Liver (tissue), 8 donors: ENCODE measurements at regions not wholly inside any gene's neighbourhood (a gene's known extent, or its start where the extent isn't known, plus 50 kb on each side); places are given as distances from the start of the nearest gene placed in this dataset.

ENCODE experiments used
- DNase-seq: peaks from one replicate; pipeline ENCODE4 v3.0.0-alpha.2; 2017; ENCODE audit warnings: low spot score
- H3K27ac ChIP-seq, 2 donors: one replicate each; pipeline ENCODE4 v1.7.0; 2013; ENCODE audit warnings: inconsistent platforms in 2 of 2, low read length in 2 of 2, control low read depth in 1 of 2, low read depth in 1 of 2, mild to moderate bottlenecking in 1 of 2
- H3K27me3 ChIP-seq, 4 donors: one replicate each; pipeline versions ENCODE4 v1.6.1 to v1.7.0; 2013; ENCODE audit warnings: low read length in 3 of 4, inconsistent platforms in 1 of 4, mild to moderate bottlenecking in 1 of 4, moderate library complexity in 1 of 4; ENCODE audit not compliant: control insufficient read depth in 4 of 4, insufficient read depth in 4 of 4
- H3K36me3 ChIP-seq, 4 donors: one replicate each; pipeline versions ENCODE4 v1.6.1 to v1.7.0; 2013; ENCODE audit warnings: low read length in 3 of 4, mild to moderate bottlenecking in 3 of 4, low read depth in 1 of 4, moderate library complexity in 1 of 4; ENCODE audit not compliant: control insufficient read depth in 4 of 4, insufficient read depth in 3 of 4
- H3K4me1 ChIP-seq, 4 donors: one replicate each; pipeline versions ENCODE4 v1.6.1 to v1.7.0; 2013; ENCODE audit warnings: low read length in 3 of 4, mild to moderate bottlenecking in 3 of 4, moderate library complexity in 1 of 4; ENCODE audit not compliant: control insufficient read depth in 4 of 4, insufficient read depth in 4 of 4
- H3K4me3 ChIP-seq, 3 donors: one replicate each; pipeline versions ENCODE4 v1.6.1 to v1.7.0; 2013; ENCODE audit warnings: low read length in 3 of 3, control low read depth in 1 of 3, low read depth in 1 of 3, mild to moderate bottlenecking in 1 of 3
- H3K9ac ChIP-seq, 2 donors: one replicate each; pipeline ENCODE4 v1.7.0; 2013; ENCODE audit warnings: low read length in 2 of 2, mild to moderate bottlenecking in 2 of 2, moderate library complexity in 2 of 2, control low read depth in 1 of 2, low read depth in 1 of 2
- H3K9me3 ChIP-seq, 4 donors: one replicate each; pipeline versions ENCODE4 v1.6.1 to v1.7.0; 2013; ENCODE audit warnings: low read length in 3 of 4; ENCODE audit not compliant: control insufficient read depth in 4 of 4
- CTCF ChIP-seq: fragments of 150-350 bp; IDR thresholded peaks from 2 replicates; pipeline ENCODE4 v1.5.1; 2017; ENCODE audit warnings: improper control_type of control experiment, low read depth, low read length; ENCODE audit not compliant: missing input control
- FOXA2 ChIP-seq: IDR thresholded peaks from 2 replicates; pipeline ENCODE4 v1.6.1; 2016; ENCODE audit warnings: antibody characterized with exemption
- GABPA ChIP-seq, 2 donors: IDR thresholded peaks in 1 of 2; conservative IDR thresholded peaks in 1 of 2; 2 replicates each; pipeline ENCODE4 v1.6.1; 2016; ENCODE audit warnings: antibody characterized with exemption in 2 of 2, mild to moderate bottlenecking in 1 of 2, moderate library complexity in 1 of 2
- HNF4G ChIP-seq: IDR thresholded peaks from 2 replicates; pipeline ENCODE4 v1.6.1; 2016; ENCODE audit warnings: antibody characterized with exemption
- MAX ChIP-seq: IDR thresholded peaks from 2 replicates; pipeline ENCODE4 v1.6.1; 2016; ENCODE audit warnings: antibody characterized with exemption
- REST ChIP-seq: IDR thresholded peaks from 2 replicates; pipeline ENCODE4 v1.6.1; 2016; ENCODE audit warnings: antibody characterized with exemption, mild to moderate bottlenecking
- YY1 ChIP-seq: IDR thresholded peaks from 2 replicates; pipeline ENCODE4 v1.6.1; 2016; ENCODE audit warnings: antibody characterized with exemption, mild to moderate bottlenecking
- ZBTB33 ChIP-seq: IDR thresholded peaks from 2 replicates; pipeline ENCODE4 v1.6.1; 2016; ENCODE audit warnings: antibody characterized with exemption
- WGBS: extraction: QIAGEN DNeasy Blood & Tissue Kit; methylation state at CpG from one replicate; pipeline ENCODE4 v1.1.7; 2013; 5-methylcytosine and 5-hydroxymethylcytosine counted together
- donor health status: healthy.
- donor health status: healthy.
- donor health status: healthy.
- donor health status: healthy.
- donor health status: healthy.

- TF ChIP-seq CTCF, result no peak
- no peak for TF ChIP-seq REST
- TF ChIP-seq ZBTB33, result no peak
- TF ChIP-seq YY1, result no peak
- TF ChIP-seq GABPA (IDR thresholded peaks at IDR 0.05 in 1 of 2, conservative IDR thresholded peaks at IDR 0.05 in 1 of 2), result no peak
- TF ChIP-seq FOXA2, result no peak
- no peak for TF ChIP-seq MAX
- TF ChIP-seq HNF4G, result no peak
- Histone ChIP-seq H3K4me1 (peaks cover 0 to 11% (median 9%) of the 10 kb centered on the region in 4 donors), H3K36me3 (no peaks in the 10 kb centered on the region), H3K4me3 (no peak overlapping the region), H3K27me3 (no peaks in the 10 kb centered on the region), H3K27ac (no peak overlapping the region), H3K9ac (no peak overlapping the region), H3K9me3 (no peaks in the 10 kb centered on the region)
- 90% methylated on average over 13 of the region's 13 CpGs for WGBS
- DNase-seq, result no peak
Observed at GRCh38 chr10:131830446-131831130, 70.2 kb upstream of the PPP2R2D start.

- TF ChIP-seq GABPA (IDR thresholded peaks at IDR 0.05 in 1 of 2, conservative IDR thresholded peaks at IDR 0.05 in 1 of 2) (no peak), CTCF (no peak), MAX (no peak)
- DNase-seq, result no peak
- Histone ChIP-seq H3K4me1 (peaks cover 0 to 2% (median under 1%) of the 10 kb centered on the region in 4 donors), H3K36me3 (no peaks in the 10 kb centered on the region), H3K27ac (no peak overlapping the region), H3K9ac (no peak overlapping the region), H3K9me3 (no peaks in the 10 kb centered on the region), H3K27me3 (no peaks in the 10 kb centered on the region), H3K4me3 (no peak overlapping the region)
- 82% methylated on average over 14 of the region's 14 CpGs for WGBS
Observed at GRCh38 chr10:131831561-131831960, 69.2 kb upstream of the PPP2R2D start.
